SK-N-SH (cell line): ENCODE measurements at regions not wholly inside any gene's neighbourhood (a gene's known extent, or its start where the extent isn't known, plus 50 kb on each side); places are given as distances from the start of the nearest gene placed in this dataset.
A peak's percentile ranks its signal among the peaks of the same experiment; 100 is the strongest.

Experiments used
- CTCF ChIA-PET: fragments of 300-600, 350-600 bp; formaldehyde crosslinking; extraction: SDS; loops from one replicate; lab custom pipeline; 2021; lab: Yijun Ruan, JAX
- POLR2A ChIA-PET: fragments of 350-600 bp; sonication (Branson Sonifier 250); formaldehyde crosslinking; extraction: SDS; loops from one replicate; lab custom pipeline; 2020; ENCODE audit warnings: antibody characterized with exemption, inconsistent platforms; lab: Yijun Ruan, JAX
- DNase-seq: peaks from one replicate; pipeline ENCODE4 v3.0.0; 2012
- H2AFZ ChIP-seq: fragments of 200-600 bp; sonication (generic); 2 replicates; pipeline ENCODE4 v1.8.1; 2016; ENCODE audit warnings: antibody characterized with exemption, mild to moderate bottlenecking, low read depth
- H3F3A ChIP-seq: fragments of 200-600 bp; sonication (generic); replicated peaks from 2 replicates; pipeline ENCODE3; 2016; ENCODE audit warnings: antibody characterized with exemption, mild to moderate bottlenecking; ENCODE audit not compliant: insufficient read depth
- H3K27ac ChIP-seq, 2 experiments: fragments of 200-500 bp in 1 of 2; fragments of 200-600 bp in 1 of 2; sonication (Bioruptor generic) in 1 of 2; sonication (generic), shearing (Covaris generic) in 1 of 2; 2 replicates each; pipeline versions ENCODE4 v1.5.1 to v1.6.1; 2014 to 2016; ENCODE audit warnings: low read depth in 2 of 2, inconsistent platforms in 1 of 2, low read length in 1 of 2, mild to moderate bottlenecking in 1 of 2, mixed read lengths in 1 of 2
- H3K27me3 ChIP-seq: fragments of 200-600 bp; sonication (generic), shearing (Covaris generic); 2 replicates; pipeline ENCODE4 v1.6.1; 2016; ENCODE audit warnings: mixed run types; ENCODE audit not compliant: insufficient read depth
- H3K36me3 ChIP-seq, 2 experiments: fragments of 200-500 bp in 1 of 2; fragments of 200-600 bp in 1 of 2; sonication (Bioruptor generic) in 1 of 2; sonication (generic) in 1 of 2; replicated peaks in 1 of 2; 2 replicates each; pipeline versions ENCODE3 to v1.5.1; 2014 to 2016; ENCODE audit warnings: low read length in 1 of 2, mild to moderate bottlenecking in 1 of 2; ENCODE audit not compliant: insufficient read depth in 2 of 2, control insufficient read depth in 1 of 2
- H3K4me1 ChIP-seq, 2 experiments: fragments of 200-500 bp in 1 of 2; fragments of 200-600 bp in 1 of 2; sonication (Bioruptor generic) in 1 of 2; sonication (generic), shearing (Covaris generic) in 1 of 2; 2 replicates each; pipeline versions ENCODE4 v1.5.1 to v1.6.1; 2014 to 2016; ENCODE audit warnings: low read depth in 1 of 2, low read length in 1 of 2, mixed run types in 1 of 2; ENCODE audit not compliant: insufficient read depth in 2 of 2, control insufficient read depth in 1 of 2
- H3K4me2 ChIP-seq: fragments of 200-600 bp; sonication (generic), shearing (Covaris generic); 2 replicates; pipeline ENCODE4 v1.6.1; 2017; ENCODE audit warnings: mixed run types
- H3K4me3 ChIP-seq, 2 experiments: fragments of 200-500 bp in 1 of 2; fragments of 200-600 bp in 1 of 2; sonication (Bioruptor generic) in 1 of 2; sonication (generic), shearing (Covaris generic) in 1 of 2; 2 replicates each; pipeline versions ENCODE4 v1.5.1 to v1.8.1; 2014 to 2016; ENCODE audit warnings: low read depth in 2 of 2, inconsistent platforms in 1 of 2, low read length in 1 of 2, mild to moderate bottlenecking in 1 of 2, mixed read lengths in 1 of 2, moderate library complexity in 1 of 2
- H3K79me2 ChIP-seq: fragments of 200-600 bp; sonication (generic); 2 replicates; pipeline ENCODE4 v1.8.1; 2017; ENCODE audit warnings: mild to moderate bottlenecking; ENCODE audit not compliant: insufficient read depth
- H3K9ac ChIP-seq: fragments of 200-600 bp; sonication (generic); 2 replicates; pipeline ENCODE4 v1.6.1; 2017; ENCODE audit warnings: mixed run types
- H3K9me2 ChIP-seq: fragments of 200-600 bp; sonication (generic); 2 replicates; pipeline ENCODE4 v1.6.1; 2017; ENCODE audit warnings: mixed run types
- H3K9me3 ChIP-seq: fragments of 200-600 bp; sonication (generic); 2 replicates; pipeline ENCODE4 v1.6.1; 2017; ENCODE audit warnings: mixed run types, mild to moderate bottlenecking, moderate library complexity
- H4K20me1 ChIP-seq: fragments of 200-600 bp; sonication (generic); 2 replicates; pipeline ENCODE4 v1.6.1; 2017; ENCODE audit warnings: mild to moderate bottlenecking, mixed run types; ENCODE audit not compliant: insufficient read depth
- CTCF ChIP-seq: fragments of 200-600 bp; sonication (generic); IDR thresholded peaks from 2 replicates; pipeline ENCODE4 v1.6.1; 2017; ENCODE audit warnings: antibody characterized with exemption, mild to moderate bottlenecking, moderate library complexity
- EZH2phosphoT487 ChIP-seq: fragments of 200-600 bp; sonication (generic); IDR thresholded peaks from 2 replicates; pipeline ENCODE4 v1.6.1; 2017; ENCODE audit warnings: low read depth, mixed run types, mild to moderate bottlenecking, antibody characterized with exemption, moderate library complexity, borderline replicate concordance
- FOXM1 ChIP-seq: IDR thresholded peaks from 2 replicates; pipeline ENCODE4 v1.4.0; 2012; ENCODE audit warnings: low read depth, mild to moderate bottlenecking
- GABPA ChIP-seq: IDR thresholded peaks from 2 replicates; pipeline ENCODE4 v1.4.0; 2012; ENCODE audit warnings: low read depth, mild to moderate bottlenecking
- MEF2A ChIP-seq: IDR thresholded peaks from 2 replicates; pipeline ENCODE4 v1.4.0; 2012; ENCODE audit warnings: low read depth, borderline replicate concordance
- NRF1 ChIP-seq: IDR thresholded peaks from 2 replicates; pipeline ENCODE4 v1.6.1; 2012; ENCODE audit warnings: low read depth, mild to moderate bottlenecking, low read length
- PBX3 ChIP-seq: IDR thresholded peaks from 2 replicates; pipeline ENCODE4; 2012
- RCOR1 ChIP-seq: fragments of 150-350 bp; IDR thresholded peaks from 2 replicates; pipeline ENCODE4 v1.6.1; 2017; ENCODE audit warnings: antibody characterized with exemption, low read length
- REST ChIP-seq: IDR thresholded peaks from 2 replicates; pipeline ENCODE4 v1.6.1; 2012; ENCODE audit warnings: mild to moderate bottlenecking, low read depth, low read length, moderate library complexity
- RFX5 ChIP-seq: IDR thresholded peaks from 2 replicates; pipeline ENCODE4 v1.6.1; 2012; ENCODE audit warnings: mild to moderate bottlenecking, improper control_type of control experiment, low read length
- RXRA ChIP-seq: IDR thresholded peaks from 2 replicates; pipeline ENCODE4 v1.4.0; 2012; ENCODE audit warnings: low read depth, mild to moderate bottlenecking, borderline replicate concordance
- SIN3A ChIP-seq: IDR thresholded peaks from 2 replicates; pipeline ENCODE4 v1.6.1; 2012; ENCODE audit warnings: low read depth, mild to moderate bottlenecking, low read length, moderate library complexity, borderline replicate concordance
- SMC3 ChIP-seq: IDR thresholded peaks from 2 replicates; pipeline ENCODE4 v1.6.1; 2012; ENCODE audit warnings: low read depth, low read length, improper control_type of control experiment
- TAF1 ChIP-seq: IDR thresholded peaks from 2 replicates; pipeline ENCODE4 v1.6.1; 2012; ENCODE audit warnings: low read depth, mild to moderate bottlenecking, low read length, moderate library complexity, borderline replicate concordance
- USF2 ChIP-seq: fragments of 150-350 bp; IDR thresholded peaks from 2 replicates; pipeline ENCODE4 v1.6.1; 2017; ENCODE audit warnings: antibody characterized with exemption, low read length, low read depth, borderline replicate concordance
- WGBS: methylation state at CpG from one replicate; pipeline ENCODE4 v1.1.6; 2017; ENCODE audit warnings: low lambda C conversion rate; 5-methylcytosine and 5-hydroxymethylcytosine counted together

- Histone ChIP-seq H3K9ac (no peak overlapping the region), H2AFZ (peak overlapping the region; percentile 71), H3K9me2 (no peaks in the 10 kb centered on the region), H3K27ac (no peak overlapping the region), H3K4me2 (peak overlapping the region; percentile 70), H3K9me3 (no peaks in the 10 kb centered on the region), H3K4me3 (peak overlapping the region; percentile 28 to 51; a peak in 3 of 4 replicates), H3K79me2 (no peaks in the 10 kb centered on the region), H3K27me3 (no peaks in the 10 kb centered on the region), H4K20me1 (no peaks in the 10 kb centered on the region), H3K4me1 (no peaks in the 10 kb centered on the region), H3K36me3 (no peaks in the 10 kb centered on the region), H3F3A (no peaks in the 10 kb centered on the region)
- ChIA-PET CTCF (no interaction called here), POLR2A (no interaction called here)
- TF ChIP-seq EZH2phosphoT487 (no peak), FOXM1 (no peak), GABPA (no peak)
- 6% methylated on average over 8 of the region's 8 CpGs for WGBS
- no peak for DNase-seq
These were observed 102.2 kb upstream of the PTCHD4 start for GRCh38 chr6:48213076-48213788.

- no peaks in the 10 kb centered on the region for H3F3A ChIP-seq
- no peak overlapping the region for H3K27ac ChIP-seq
- no peaks in the 10 kb centered on the region for H3K36me3 ChIP-seq
- no peaks in the 10 kb centered on the region for H3K79me2 ChIP-seq
- no peaks in the 10 kb centered on the region for H3K4me1 ChIP-seq
- no peak for DNase-seq
- H3K9ac ChIP-seq: no peak overlapping the region
- 7% methylated on average over 3 of the region's 3 CpGs for WGBS
- ChIA-PET POLR2A (no interaction called here), CTCF (interaction anchor here (0.5 kb wide), 1 partner anchor 41 kb away, joined by 3 read pairs; no protein-coding TSS in a partner anchor)
- no peaks in the 10 kb centered on the region for H3K9me3 ChIP-seq
- no peak overlapping the region for H2AFZ ChIP-seq
- H3K27me3 ChIP-seq: no peaks in the 10 kb centered on the region
- H3K4me2 ChIP-seq: no peak overlapping the region
- no peaks in the 10 kb centered on the region for H4K20me1 ChIP-seq
- TF ChIP-seq NRF1 (no peak), RXRA (no peak), SIN3A (no peak), REST (no peak), CTCF (no peak), RCOR1 (no peak), PBX3 (no peak), RFX5 (no peak), SMC3 (no peak), MEF2A (no peak), USF2 (no peak), TAF1 (no peak)
- no peaks in the 10 kb centered on the region for H3K9me2 ChIP-seq
- H3K4me3 ChIP-seq: no peak overlapping the region
These were observed 101.5 kb upstream of the PTCHD4 start for GRCh38 chr6:48212501-48212900.
